ENCODE measurements at regions not wholly inside any gene's neighbourhood (a gene's known extent, or its start where the extent isn't known, plus 50 kb on each side); places are given as distances from the start of the nearest gene placed in this dataset.
A peak's percentile ranks its signal among the peaks of the same experiment; 100 is the strongest.

DNA sequence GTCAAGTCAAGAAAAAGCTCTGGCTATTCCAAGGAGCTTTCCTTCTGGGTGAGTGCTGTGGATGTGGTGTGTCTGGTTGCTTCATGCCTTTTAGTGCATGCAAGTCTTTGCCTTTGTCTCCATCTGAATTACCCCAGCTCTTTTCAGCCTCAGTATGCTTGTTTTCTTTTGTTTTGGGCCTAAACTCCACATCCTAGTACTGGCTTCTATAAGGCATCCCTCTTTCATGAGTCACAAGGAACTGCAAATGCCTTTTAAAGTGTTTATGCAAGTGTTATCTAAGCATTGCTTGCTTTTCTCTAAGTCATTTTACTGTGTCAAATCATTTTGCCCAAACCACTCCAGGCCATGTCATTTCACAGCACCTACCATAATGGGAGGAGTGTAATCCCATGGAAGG is 132.1 kb downstream of the PLCE1 start:
- DNase-seq (ENCODE audit: low spot score) (no peak), ATAC-seq (no peak)

More for the DNA sequence above, 132.1 kb downstream of the PLCE1 start:
- Mint-ChIP-seq H3K4me3 (no peak overlapping the region), H3K4me1 (peaks cover 9% of the 10 kb centered on the region; the same call in 2 of the 3 replicates), H3K36me3 (ENCODE audit: low read depth) (no peaks in the 10 kb centered on the region), H3K27me3 (ENCODE audit: insufficient read depth, low read depth, poor library complexity) (peaks cover 4% of the 10 kb centered on the region), H3K9me3 (no peaks in the 10 kb centered on the region), H3K27ac (no peak overlapping the region)
- TF ChIP-seq JUNB (IDR thresholded peaks at IDR 0.05; ENCODE audit: unreplicated experiment) (no peak), STAT1 (IDR thresholded peaks at IDR 0.05; ENCODE audit: unreplicated experiment) (no peak), CTCF (conservative IDR thresholded peaks at IDR 0.05; ENCODE audit: low read depth in 2 of 2) (no peak), EZH2 (IDR thresholded peaks at IDR 0.05; ENCODE audit: low read depth, unreplicated experiment) (no peak), ZNF462 (CRISPR knock-in tag; IDR thresholded peaks at IDR 0.05) (no peak), ETS1 (IDR thresholded peaks at IDR 0.05) (no peak), NANOG (IDR thresholded peaks at IDR 0.05; ENCODE audit: borderline replicate concordance) (no peak), ZNF114 (CRISPR knock-in tag; IDR thresholded peaks at IDR 0.05) (no peak), EZH2phosphoT487 (IDR thresholded peaks at IDR 0.05; ENCODE audit: unreplicated experiment) (no peak), ZNF331 (CRISPR knock-in tag; IDR thresholded peaks at IDR 0.05; ENCODE audit: low read depth) (no peak), CREB1 (CRISPR knock-in tag; IDR thresholded peaks at IDR 0.05; ENCODE audit: low read depth) (no peak), POLR2AphosphoS5 (IDR thresholded peaks at IDR 0.05; ENCODE audit: low read depth) (no peak)
- TF ChIP-seq, protein P1, sequence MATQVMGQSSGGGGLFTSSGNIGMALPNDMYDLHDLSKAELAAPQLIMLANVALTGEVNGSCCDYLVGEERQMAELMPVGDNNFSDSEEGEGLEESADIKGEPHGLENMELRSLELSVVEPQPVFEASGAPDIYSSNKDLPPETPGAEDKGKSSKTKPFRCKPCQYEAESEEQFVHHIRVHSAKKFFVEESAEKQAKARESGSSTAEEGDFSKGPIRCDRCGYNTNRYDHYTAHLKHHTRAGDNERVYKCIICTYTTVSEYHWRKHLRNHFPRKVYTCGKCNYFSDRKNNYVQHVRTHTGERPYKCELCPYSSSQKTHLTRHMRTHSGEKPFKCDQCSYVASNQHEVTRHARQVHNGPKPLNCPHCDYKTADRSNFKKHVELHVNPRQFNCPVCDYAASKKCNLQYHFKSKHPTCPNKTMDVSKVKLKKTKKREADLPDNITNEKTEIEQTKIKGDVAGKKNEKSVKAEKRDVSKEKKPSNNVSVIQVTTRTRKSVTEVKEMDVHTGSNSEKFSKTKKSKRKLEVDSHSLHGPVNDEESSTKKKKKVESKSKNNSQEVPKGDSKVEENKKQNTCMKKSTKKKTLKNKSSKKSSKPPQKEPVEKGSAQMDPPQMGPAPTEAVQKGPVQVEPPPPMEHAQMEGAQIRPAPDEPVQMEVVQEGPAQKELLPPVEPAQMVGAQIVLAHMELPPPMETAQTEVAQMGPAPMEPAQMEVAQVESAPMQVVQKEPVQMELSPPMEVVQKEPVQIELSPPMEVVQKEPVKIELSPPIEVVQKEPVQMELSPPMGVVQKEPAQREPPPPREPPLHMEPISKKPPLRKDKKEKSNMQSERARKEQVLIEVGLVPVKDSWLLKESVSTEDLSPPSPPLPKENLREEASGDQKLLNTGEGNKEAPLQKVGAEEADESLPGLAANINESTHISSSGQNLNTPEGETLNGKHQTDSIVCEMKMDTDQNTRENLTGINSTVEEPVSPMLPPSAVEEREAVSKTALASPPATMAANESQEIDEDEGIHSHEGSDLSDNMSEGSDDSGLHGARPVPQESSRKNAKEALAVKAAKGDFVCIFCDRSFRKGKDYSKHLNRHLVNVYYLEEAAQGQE (IDR thresholded peaks at IDR 0.05; ENCODE audit: unreplicated experiment), result no peak
- Histone ChIP-seq H2AFZ (peak overlapping the region; percentile 4; the same call in 1 of the 2 replicates), H3F3A (replicated peaks; ENCODE audit: low read depth) (no peaks in the 10 kb centered on the region), H3K79me2 (replicated peaks; ENCODE audit: insufficient read depth) (no peaks in the 10 kb centered on the region), H3K4me3 (no peak overlapping the region), H3K9me2 (ENCODE audit: insufficient read depth) (0 out of 2 replicates have a peak, but pooled peaks cover 8% of the 10 kb centered on the region), H3K36me3 (ENCODE audit: insufficient read depth) (no peaks in the 10 kb centered on the region), H3K4me1 (ENCODE audit: insufficient read depth) (peaks cover 5% of the 10 kb centered on the region; the same call in 1 of the 2 replicates), H3K27me3 (ENCODE audit: insufficient read depth) (no peaks in the 10 kb centered on the region), H4K20me1 (replicated peaks; ENCODE audit: insufficient read depth) (no peaks in the 10 kb centered on the region), H3K4me2 (no peak overlapping the region), H3K27ac (ENCODE audit: low read depth) (no peak overlapping the region)

All from GM23338 (cell line).